PC-9 (cell line): ENCODE measurements at regions not wholly inside any gene's neighbourhood (a gene's known extent, or its start where the extent isn't known, plus 50 kb on each side); places are given as distances from the start of the nearest gene placed in this dataset.

Experiments
- EZH2 ChIP-seq: fragments of 200-600 bp; sonication (generic); IDR thresholded peaks from 2 replicates; pipeline ENCODE4 v1.8.0; 2017; ENCODE audit warnings: antibody characterized with exemption, low read depth
- TF ChIP-seq, protein P1 (sequence below): fragments of 200-600 bp; sonication (generic); conservative IDR thresholded peaks from 2 replicates; pipeline ENCODE4 v1.6.1; 2017; ENCODE audit warnings: mixed run types, antibody characterized with exemption, mild to moderate bottlenecking, moderate library complexity

- TF ChIP-seq, protein P1, sequence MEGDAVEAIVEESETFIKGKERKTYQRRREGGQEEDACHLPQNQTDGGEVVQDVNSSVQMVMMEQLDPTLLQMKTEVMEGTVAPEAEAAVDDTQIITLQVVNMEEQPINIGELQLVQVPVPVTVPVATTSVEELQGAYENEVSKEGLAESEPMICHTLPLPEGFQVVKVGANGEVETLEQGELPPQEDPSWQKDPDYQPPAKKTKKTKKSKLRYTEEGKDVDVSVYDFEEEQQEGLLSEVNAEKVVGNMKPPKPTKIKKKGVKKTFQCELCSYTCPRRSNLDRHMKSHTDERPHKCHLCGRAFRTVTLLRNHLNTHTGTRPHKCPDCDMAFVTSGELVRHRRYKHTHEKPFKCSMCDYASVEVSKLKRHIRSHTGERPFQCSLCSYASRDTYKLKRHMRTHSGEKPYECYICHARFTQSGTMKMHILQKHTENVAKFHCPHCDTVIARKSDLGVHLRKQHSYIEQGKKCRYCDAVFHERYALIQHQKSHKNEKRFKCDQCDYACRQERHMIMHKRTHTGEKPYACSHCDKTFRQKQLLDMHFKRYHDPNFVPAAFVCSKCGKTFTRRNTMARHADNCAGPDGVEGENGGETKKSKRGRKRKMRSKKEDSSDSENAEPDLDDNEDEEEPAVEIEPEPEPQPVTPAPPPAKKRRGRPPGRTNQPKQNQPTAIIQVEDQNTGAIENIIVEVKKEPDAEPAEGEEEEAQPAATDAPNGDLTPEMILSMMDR: no peak
- TF ChIP-seq EZH2: no peak
These were observed 153.7 kb upstream of the OLIG3 start for GRCh38 chr6:137647762-137648447.
